Fibroblast of skin of abdomen (primary cell): ENCODE measurements at regions not wholly inside any gene's neighbourhood (a gene's known extent, or its start where the extent isn't known, plus 50 kb on each side); places are given as distances from the start of the nearest gene placed in this dataset.
"Not testable (repeated sequence)": the region's sequence is repeated elsewhere in the genome, so short reads cannot be mapped to it uniquely, and the experiment has no call there.

Experiments used
- DNase-seq: peaks from one replicate; pipeline ENCODE4 v3.0.0-alpha.2; 2013

DNA sequence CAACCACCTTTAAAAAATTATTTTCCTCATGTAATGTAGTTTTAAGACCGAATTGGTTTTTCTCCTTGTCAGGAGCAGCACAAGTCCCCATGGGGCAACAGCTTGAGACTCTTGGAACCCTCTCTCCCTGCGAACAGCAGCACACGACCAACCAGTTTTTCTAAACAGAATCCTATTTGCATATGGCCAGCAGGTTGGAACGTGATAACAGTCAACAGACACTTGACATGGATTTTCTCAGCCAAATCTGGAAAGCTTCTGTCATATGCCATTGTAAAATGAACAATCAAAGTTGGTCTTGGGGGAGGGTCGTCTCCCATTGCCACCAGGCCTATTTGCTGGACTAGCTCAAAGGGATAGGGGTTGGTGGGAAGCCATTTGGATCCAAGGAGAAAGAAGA lies 1915.0 kb upstream of the FLRT2 start:
- DNase-seq = no peak

- no peak for DNase-seq
These were observed 1905.4 kb upstream of the FLRT2 start for GRCh38 chr14:83624541-83624940.

DNA sequence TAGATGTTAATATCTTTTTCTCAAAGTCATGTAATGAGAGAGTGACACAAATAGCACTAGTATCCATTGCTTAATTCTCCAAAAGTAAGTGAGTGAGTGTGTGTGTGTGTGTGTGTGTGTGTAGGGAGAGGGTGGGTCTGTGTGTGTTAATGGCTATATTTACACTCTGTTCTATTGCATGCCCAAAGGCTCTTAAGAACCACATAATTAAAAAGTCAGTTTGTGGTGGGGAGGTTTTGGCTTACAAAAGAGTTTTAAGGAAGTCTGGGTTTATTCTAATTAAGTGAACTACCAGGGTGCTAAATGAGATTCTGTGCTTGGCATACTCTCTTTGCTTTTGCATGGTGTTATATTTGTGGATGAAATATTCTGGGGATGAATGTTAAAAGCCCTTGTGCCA lies 1897.6 kb upstream of the FLRT2 start:
- DNase-seq = no peak

- DNase-seq = no peak
These were observed 1891.0 kb upstream of the FLRT2 start for GRCh38 chr14:83638748-83639504.

GRCh38 chr14:83639505-83639875 lies 1890.5 kb upstream of the FLRT2 start:
- DNase-seq = not testable (repeated sequence)

- DNase-seq = no peak
These were observed 1883.7 kb upstream of the FLRT2 start for GRCh38 chr14:83646228-83646627.

DNA sequence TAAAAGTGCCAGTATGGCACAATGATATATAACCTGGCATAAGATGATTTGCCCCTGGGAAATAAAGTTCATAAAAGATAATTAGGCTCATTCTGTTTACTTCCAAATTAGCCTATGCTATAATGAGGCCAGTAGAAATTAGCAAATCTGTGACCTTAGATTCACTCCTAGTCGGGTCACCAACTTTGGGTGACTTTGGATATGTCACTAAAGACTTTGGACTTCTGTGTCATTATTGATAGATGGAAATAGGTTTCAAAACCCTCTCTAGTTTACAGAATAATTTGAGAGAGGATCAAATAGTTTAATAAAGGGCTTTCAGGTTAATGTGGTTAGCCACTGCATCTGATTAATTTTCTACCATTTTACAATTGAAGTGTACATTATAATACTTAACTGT lies 1869.3 kb upstream of the FLRT2 start:
- no peak for DNase-seq

DNA sequence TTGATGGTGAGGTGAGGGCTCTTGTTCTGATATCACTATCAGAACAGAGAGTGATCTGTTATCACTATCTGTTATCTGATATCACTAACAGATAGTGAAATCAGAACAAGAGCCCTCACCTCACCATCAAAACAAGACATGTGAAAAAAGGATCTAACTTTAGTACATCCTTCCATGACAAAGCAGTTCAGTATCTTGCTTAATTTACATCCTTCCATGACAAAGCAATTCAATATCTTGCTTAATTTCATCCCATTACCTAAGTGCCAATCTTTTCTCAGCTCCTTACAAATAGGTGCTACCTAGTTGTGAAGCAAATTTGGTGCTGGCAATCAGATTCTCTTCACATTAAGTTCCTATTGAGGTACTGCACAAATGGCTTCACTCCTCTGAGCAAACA lies 1865.6 kb upstream of the FLRT2 start:
- no peak for DNase-seq

- DNase-seq = no peak
These were observed 1840.7 kb upstream of the FLRT2 start for GRCh38 chr14:83689265-83689664.

- no peak for DNase-seq
These were observed 1832.8 kb upstream of the FLRT2 start for GRCh38 chr14:83697099-83697498.

GRCh38 chr14:83702619-83703018 lies 1827.3 kb upstream of the FLRT2 start:
- DNase-seq = no peak

DNA sequence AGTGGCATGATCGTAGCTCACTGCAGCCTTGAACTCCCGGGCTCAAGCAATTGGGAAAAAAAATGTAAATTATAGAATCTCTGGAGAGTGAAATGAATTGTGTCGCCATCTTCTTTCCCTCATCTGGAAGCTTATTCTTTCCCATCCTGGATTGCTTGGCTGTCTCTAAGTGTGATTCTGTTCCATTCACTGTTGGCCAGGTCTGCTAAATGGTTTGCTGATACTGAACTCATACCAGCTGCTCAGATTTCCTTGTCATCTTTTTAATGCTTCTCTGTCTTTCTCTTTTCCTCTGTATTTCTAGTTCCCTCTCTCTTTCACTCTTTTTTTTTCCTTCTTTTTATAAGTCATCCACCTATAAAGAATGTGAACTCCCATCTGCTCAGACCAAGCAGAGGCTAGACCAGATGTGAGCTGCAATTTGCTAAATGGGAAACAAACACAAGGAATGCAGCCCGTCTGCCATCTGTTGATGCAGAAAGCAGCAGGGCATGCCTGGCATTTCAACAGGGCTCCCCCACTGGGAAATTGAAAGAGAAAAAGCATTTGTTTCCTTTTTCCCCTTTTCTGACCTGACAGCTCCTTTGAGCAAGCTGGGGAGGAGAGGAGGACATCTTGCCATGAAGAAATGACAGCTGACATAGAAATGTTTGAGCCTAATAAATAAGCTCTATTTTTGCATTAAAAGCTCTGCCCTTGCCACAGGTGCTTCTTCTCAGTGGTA lies 1823.6 kb upstream of the FLRT2 start:
- DNase-seq = peak; percentile 24

DNA sequence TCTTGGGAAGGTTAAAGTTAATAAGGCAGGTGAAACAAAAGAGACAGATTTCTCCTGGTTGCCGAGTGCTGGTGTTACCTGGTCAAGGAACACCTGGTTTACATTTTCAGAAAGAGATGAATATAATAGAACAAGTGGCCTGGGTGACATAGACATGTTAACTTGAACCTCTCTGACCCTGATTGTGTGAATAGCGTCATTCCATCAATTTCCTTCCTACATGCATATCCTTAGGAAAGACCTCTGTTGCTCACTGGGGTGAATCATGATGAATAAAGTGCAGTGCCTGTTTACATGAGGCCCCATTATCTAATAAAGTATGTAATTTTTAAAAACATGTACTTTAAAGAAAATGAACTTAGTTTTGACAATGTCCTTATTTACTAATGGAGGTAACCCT lies 1822.9 kb upstream of the FLRT2 start:
- DNase-seq = no peak

GRCh38 chr14:83709116-83709515 lies 1820.8 kb upstream of the FLRT2 start:
- DNase-seq = no peak

DNA sequence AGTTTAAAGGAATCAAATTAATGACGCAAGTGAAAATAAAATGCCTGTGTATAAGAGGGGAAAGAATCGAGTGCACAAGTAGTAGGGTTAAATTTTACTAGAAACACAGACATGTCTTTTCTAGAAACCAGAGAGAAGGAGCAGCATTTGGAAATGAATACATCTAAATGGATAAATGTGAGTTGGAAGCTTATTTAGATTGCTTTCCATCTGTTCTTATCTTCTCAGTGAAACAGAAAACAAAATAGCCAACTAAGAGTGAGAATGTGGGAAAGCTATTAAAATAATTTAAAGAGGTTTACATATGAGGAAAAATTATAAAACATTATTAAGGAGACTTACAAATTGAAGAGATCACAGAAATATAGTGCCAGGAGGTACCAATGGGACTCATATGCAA lies 1818.9 kb upstream of the FLRT2 start:
- no peak for DNase-seq

GRCh38 chr14:83712418-83713129 lies 1817.4 kb upstream of the FLRT2 start:
- no peak for DNase-seq

- no peak for DNase-seq
These were observed 1816.2 kb upstream of the FLRT2 start for GRCh38 chr14:83713732-83714131.

DNA sequence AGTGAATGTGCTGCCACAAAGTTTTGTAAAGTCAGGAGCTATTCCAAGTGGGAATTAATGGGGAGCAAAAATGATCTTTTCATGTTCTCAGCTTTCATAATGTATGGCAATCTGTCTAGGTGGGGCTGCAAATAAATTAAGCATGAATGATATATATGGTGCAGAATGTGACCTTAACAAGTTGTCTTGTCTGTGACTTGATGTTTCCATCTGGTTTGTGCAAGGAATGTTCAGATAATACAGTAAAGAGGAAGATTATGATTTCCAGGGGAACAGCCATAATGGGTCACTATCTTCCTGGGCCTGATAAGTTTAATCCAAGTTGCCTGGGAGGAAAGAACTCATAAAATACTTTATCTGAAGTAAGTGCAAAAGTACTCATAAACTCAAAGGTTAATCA lies 1815.8 kb upstream of the FLRT2 start:
- DNase-seq = peak; percentile 9

DNA sequence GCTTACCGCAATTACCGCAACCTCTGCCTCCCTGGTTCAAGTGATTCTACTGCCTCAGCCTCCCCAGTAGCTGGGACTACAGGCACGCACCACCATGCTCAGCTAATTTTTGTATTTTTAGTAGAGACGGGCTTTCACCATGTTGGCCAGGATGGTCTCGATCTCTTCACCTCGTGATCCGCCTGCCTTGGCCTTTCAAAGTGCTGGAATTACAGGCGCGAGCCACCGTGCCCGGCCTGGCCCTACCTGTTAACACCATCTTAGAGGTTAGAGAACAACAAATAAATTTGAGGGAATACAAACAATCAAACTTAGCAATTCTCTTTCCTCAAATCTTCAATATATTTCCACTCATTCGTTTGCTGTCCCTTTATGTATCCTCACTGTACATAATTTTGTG lies 1810.5 kb upstream of the FLRT2 start:
- DNase-seq = not testable (repeated sequence)

- DNase-seq = no peak
These were observed 1796.3 kb upstream of the FLRT2 start for GRCh38 chr14:83733670-83734069.

- no peak for DNase-seq
These were observed 1795.5 kb upstream of the FLRT2 start for GRCh38 chr14:83734431-83734830.

DNA sequence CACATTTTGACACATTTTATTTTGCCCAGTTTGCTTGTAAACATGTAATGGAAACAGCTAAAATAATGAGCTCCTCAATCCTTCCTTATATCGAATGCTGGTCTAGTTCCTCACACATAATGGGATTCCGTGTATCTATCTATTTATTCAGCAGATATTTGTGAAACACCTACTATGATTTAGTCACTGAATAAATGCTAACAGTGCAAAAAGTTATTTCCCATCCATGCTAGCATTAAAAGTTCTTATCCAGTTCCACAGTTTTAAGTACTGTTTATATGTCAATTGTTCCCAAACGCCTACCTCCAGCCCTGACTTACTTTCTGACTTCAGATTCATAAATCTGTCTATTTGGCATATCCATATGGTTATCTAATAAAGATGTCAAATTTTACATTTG lies 1788.7 kb upstream of the FLRT2 start:
- DNase-seq = no peak

DNA sequence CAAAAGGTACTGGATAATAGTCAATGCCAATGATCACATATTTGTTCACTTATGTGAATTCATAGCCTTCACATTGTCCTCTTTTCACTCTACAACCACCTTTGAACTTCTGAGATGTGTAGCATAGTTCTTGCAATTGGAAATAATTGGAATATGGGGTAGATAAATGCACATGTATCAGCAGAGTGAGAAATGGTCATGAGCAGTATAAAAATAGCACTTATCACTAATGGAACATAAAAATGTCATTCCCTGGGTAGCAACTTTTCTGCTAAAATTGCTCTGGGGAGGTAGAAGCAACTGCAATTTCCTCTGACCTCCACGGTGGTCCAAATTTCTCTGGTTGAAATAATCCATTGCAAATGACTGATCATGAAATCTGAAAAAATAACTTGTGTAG lies 1785.7 kb upstream of the FLRT2 start:
- no peak for DNase-seq

GRCh38 chr14:83744891-83745290 lies 1785.1 kb upstream of the FLRT2 start:
- peak; percentile 12 for DNase-seq
